Stomach smooth muscle (tissue), 2 donors: ENCODE measurements at regions not wholly inside any gene's neighbourhood (a gene's known extent, or its start where the extent isn't known, plus 50 kb on each side); places are given as distances from the start of the nearest gene placed in this dataset.

Source experiments
- H3K27ac ChIP-seq: one replicate; pipeline ENCODE4 v1.7.0; 2013; ENCODE audit warnings: mild to moderate bottlenecking, low read length, inconsistent platforms
- H3K27me3 ChIP-seq, 2 donors: one replicate each; pipeline ENCODE4 v1.7.0; 2013; ENCODE audit warnings: low read length in 2 of 2; ENCODE audit not compliant: insufficient read depth in 2 of 2, control insufficient read depth in 1 of 2
- H3K36me3 ChIP-seq, 2 donors: one replicate each; pipeline ENCODE4 v1.7.0; 2013; ENCODE audit warnings: low read length in 2 of 2; ENCODE audit not compliant: control insufficient read depth in 2 of 2, insufficient read depth in 2 of 2
- H3K4me1 ChIP-seq: one replicate; pipeline ENCODE4 v1.7.0; 2013; ENCODE audit warnings: low read length; ENCODE audit not compliant: control insufficient read depth, insufficient read depth
- H3K4me3 ChIP-seq, 2 donors: one replicate each; pipeline ENCODE4 v1.7.0; 2013; ENCODE audit warnings: low read length in 2 of 2
- H3K9ac ChIP-seq, 2 donors: one replicate each; pipeline ENCODE4 v1.7.0; 2013; ENCODE audit warnings: low read length in 2 of 2, mild to moderate bottlenecking in 1 of 2
- H3K9me3 ChIP-seq, 2 donors: one replicate each; pipeline ENCODE4 v1.7.0; 2013; ENCODE audit warnings: low read length in 2 of 2; ENCODE audit not compliant: control insufficient read depth in 2 of 2
- donor health status: healthy.
- donor health status: Pancreatic carcinoma.

DNA sequence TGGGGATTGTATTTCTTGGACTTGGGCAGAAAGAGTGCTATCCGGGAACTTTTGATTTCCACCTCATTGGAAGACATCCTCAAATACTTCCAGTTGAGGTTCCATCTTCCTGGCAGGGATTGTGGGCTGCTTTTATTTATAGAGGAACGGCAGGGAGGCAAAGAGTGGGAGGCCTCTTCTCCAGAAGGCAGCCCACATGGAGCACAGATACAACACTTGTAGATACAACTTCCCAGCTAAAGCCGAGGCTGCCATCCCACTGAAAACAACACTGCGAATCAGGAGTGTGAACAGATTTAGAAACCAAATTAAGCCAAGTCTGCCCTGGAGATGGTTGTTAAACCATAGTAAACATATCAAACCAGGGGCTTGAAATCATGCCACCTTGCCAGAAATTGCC, 212.8 kb upstream of the PPARGC1A start:
- Histone ChIP-seq H3K27me3 (no peaks in the 10 kb centered on the region), H3K9ac (no peak overlapping the region), H3K36me3 (no peaks in the 10 kb centered on the region), H3K4me3 (no peak overlapping the region), H3K9me3 (no peaks in the 10 kb centered on the region), H3K4me1 (peaks cover 13% of the 10 kb centered on the region), H3K27ac (no peak overlapping the region)

DNA sequence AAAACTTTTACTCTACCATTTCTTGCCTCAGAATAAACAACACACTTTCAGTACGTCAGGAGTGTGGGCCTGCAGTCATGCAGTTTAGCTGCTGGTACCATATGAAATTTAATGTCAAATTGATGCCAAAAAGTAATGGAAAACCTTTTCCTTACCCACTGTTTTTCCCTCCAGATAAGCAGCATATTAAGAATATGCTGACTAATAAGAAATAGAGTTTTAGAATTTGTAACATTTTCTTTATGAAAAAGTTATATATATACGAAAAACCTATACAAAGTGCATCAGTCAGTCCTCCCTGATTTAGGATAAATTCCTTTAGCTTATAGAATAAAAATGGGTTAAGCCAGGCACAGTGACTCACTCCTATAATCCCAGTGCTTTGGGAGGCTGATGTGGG, 206.8 kb upstream of the PPARGC1A start:
- Histone ChIP-seq H3K4me1 (no peaks in the 10 kb centered on the region), H3K9ac (no peak overlapping the region), H3K9me3 (no peaks in the 10 kb centered on the region), H3K4me3 (no peak overlapping the region), H3K36me3 (no peaks in the 10 kb centered on the region), H3K27ac (no peak overlapping the region), H3K27me3 (no peaks in the 10 kb centered on the region)

DNA sequence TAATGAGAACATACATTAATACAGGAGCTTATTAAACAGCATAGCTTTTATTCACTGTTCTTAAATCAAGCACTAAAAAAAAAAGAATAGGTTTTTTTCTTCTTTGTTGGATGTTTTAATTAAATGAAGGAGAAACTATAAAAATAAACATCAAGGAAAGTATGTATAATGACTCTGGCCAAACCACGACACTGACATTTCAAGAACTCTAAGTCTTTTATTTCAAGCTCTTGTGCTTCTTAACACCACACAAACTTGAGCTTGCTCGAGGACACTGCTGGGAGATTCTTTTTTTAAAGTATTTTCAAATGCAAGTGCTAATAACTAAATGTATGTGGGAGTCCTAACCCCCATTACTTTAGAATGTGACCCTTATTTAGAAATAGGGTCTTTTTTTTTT, 204.9 kb upstream of the PPARGC1A start:
- no peaks in the 10 kb centered on the region for H3K4me1 ChIP-seq
- H3K4me3 ChIP-seq, result no peak overlapping the region
- H3K9me3 ChIP-seq, result no peaks in the 10 kb centered on the region
- H3K27me3 ChIP-seq, result no peaks in the 10 kb centered on the region
- H3K9ac ChIP-seq, result no peak overlapping the region
- H3K36me3 ChIP-seq, result no peaks in the 10 kb centered on the region
- no peak overlapping the region for H3K27ac ChIP-seq

DNA sequence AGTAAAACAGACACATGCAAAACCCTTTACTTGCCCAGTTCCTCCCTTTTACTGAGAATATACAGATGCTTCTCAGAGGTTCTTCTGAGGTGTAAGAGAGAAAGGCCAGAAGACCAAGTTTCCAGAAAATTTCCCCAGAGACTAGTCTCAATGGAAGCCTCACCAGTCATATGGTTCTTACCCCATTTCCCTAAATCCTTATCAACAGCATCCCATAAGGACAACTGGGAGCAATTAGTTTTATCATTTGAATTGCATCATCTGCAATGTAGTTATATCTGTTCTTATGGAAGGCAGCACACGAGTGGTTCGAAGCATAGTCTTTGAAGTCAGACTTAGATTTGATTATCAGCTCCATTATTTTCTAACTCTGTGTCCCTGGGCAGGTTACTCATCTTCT, 203.6 kb upstream of the PPARGC1A start:
- Histone ChIP-seq H3K36me3 (no peaks in the 10 kb centered on the region), H3K27ac (no peak overlapping the region), H3K4me3 (no peak overlapping the region), H3K9ac (no peak overlapping the region), H3K27me3 (no peaks in the 10 kb centered on the region), H3K4me1 (no peaks in the 10 kb centered on the region), H3K9me3 (no peaks in the 10 kb centered on the region)

DNA sequence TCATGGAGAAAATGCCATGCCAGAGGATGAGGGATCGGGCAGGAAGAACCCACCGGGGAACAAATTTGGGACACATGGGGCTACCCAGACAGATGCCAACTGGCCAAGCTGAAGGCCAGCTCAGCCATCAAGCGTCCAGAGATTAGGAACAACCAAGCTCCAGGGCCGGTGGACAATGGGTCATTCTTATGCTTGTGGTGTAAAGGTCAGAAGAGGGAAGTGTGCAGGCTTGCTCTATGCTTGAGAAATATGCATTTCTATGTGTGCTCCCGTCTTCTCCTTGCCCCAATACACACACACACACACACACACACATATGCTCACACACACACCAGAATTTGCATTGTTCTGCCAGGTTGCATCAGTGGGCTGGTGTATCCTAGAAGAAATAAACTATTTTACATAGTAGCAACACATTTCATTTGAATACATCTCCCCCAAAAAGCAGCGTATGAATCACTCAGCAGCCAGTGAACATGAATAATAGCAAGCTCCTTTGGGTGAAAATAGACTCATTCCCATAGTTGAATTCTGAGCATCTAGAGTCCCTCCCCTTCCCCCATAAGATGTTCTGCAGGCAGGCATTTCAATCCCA, 201.9 kb upstream of the PPARGC1A start:
- Histone ChIP-seq H3K9ac (no peak overlapping the region), H3K27me3 (no peaks in the 10 kb centered on the region), H3K9me3 (no peaks in the 10 kb centered on the region), H3K4me3 (no peak overlapping the region), H3K4me1 (no peaks in the 10 kb centered on the region), H3K36me3 (no peaks in the 10 kb centered on the region), H3K27ac (no peak overlapping the region)

DNA sequence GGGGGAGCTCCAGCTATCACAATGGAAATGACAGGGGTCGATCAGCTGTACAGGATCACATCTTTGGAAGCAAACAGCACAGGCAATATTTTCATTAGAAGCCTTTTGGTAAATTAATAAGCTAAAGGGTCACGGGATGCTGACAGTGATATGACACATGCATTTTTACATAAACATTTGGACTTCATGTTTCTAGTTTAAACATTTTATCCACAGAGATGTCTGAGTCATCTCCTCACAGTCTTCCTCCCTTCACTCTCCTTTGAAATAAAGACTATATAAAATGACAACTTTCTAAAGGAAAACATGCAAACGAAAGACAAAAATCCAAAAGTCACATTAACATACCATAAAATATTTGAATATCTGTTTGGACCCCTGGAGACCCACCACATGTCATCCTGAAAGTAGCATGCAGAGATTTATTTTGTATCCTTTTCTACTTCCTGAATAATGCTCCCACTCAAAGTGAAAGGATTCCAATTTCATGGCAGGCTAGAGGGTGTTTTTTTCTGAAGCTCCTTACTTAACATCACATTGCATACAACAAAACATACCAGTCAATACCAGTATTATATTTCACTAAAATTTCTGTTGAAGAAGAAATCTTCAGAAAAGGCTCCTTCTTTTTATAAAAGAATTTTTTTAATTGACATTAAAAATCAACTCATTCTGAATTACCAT, 200.1 kb upstream of the PPARGC1A start:
- Histone ChIP-seq H3K4me3 (no peak overlapping the region), H3K9ac (no peak overlapping the region), H3K36me3 (no peaks in the 10 kb centered on the region), H3K27me3 (no peaks in the 10 kb centered on the region), H3K9me3 (no peaks in the 10 kb centered on the region), H3K27ac (no peak overlapping the region), H3K4me1 (no peaks in the 10 kb centered on the region)

DNA sequence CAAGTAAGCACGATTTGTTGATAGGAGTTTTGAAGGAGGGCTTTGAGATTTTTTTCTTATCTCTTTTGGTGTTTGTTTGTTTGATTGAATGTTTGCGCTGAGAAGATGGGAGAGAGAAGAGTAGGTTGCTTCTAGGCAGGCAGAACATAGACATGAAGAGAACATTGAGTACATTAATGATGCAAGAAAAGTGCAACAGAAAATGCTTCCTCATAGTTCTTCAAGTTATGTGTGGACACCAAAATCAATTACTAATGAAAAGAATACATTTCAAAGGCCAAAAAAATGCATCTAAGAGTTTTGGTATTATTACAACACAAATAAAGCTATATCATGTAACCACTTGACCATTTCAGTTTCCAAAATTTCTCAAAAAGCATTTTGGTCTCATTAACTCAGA, 191.0 kb upstream of the PPARGC1A start:
- H3K9me3 ChIP-seq, result no peaks in the 10 kb centered on the region
- no peaks in the 10 kb centered on the region for H3K36me3 ChIP-seq
- no peak overlapping the region for H3K27ac ChIP-seq
- H3K9ac ChIP-seq, result no peak overlapping the region
- no peaks in the 10 kb centered on the region for H3K4me1 ChIP-seq
- H3K4me3 ChIP-seq, result no peak overlapping the region
- H3K27me3 ChIP-seq, result no peaks in the 10 kb centered on the region

DNA sequence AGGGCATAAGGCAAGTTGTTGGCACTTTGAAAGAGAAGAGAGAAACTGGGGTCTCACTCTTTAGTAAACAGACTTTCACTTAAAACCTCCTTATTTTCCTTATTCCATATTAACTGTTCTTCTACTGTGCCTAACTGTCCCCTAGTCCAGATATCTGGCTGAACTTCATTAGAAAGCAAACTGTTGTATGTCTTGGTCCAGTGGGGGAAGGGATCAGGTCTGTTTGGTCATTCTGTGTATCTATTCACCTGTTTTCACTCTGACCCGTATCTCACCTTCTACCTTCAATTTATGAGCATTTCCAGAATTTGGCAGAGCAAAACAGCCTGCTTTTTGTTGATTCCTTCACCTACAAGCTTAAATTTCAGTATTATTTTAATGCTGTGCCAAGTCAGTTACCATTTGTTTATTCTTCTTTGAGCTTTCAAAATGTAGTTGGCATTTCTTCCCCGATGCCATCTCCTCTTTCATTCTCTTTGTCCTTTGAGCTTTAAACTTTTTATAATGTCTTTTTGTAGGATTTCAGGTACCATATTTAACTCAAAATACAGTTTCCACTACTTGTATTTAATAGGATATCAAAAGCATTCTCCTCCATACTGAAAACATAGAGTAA, 188.6 kb upstream of the PPARGC1A start:
- Histone ChIP-seq H3K9ac (no peak overlapping the region), H3K4me3 (no peak overlapping the region), H3K27me3 (no peaks in the 10 kb centered on the region), H3K9me3 (no peaks in the 10 kb centered on the region), H3K36me3 (no peaks in the 10 kb centered on the region), H3K27ac (no peak overlapping the region), H3K4me1 (no peaks in the 10 kb centered on the region)

DNA sequence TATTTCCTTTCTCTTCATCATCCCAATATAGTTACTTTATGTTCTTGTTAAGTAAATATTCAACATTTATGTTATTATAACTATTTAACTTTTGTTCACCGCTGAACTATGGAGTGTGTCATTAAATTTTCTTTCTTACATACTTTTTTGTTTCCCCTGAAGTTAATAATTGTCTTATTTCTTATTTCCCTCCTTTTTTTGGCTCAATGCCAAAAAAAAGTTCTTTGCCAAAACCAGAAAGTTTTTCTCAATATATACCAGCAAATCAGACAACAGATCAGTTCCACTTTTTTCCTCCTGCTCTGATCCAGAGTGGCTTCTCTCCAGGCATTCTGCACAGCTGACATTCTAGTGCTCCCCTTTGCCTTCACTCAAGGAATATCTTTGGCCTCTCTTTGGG, 187.0 kb upstream of the PPARGC1A start:
- no peaks in the 10 kb centered on the region for H3K36me3 ChIP-seq
- H3K4me3 ChIP-seq, result no peak overlapping the region
- H3K27ac ChIP-seq, result no peak overlapping the region
- H3K4me1 ChIP-seq, result no peaks in the 10 kb centered on the region
- no peaks in the 10 kb centered on the region for H3K9me3 ChIP-seq
- H3K9ac ChIP-seq, result no peak overlapping the region
- no peaks in the 10 kb centered on the region for H3K27me3 ChIP-seq

DNA sequence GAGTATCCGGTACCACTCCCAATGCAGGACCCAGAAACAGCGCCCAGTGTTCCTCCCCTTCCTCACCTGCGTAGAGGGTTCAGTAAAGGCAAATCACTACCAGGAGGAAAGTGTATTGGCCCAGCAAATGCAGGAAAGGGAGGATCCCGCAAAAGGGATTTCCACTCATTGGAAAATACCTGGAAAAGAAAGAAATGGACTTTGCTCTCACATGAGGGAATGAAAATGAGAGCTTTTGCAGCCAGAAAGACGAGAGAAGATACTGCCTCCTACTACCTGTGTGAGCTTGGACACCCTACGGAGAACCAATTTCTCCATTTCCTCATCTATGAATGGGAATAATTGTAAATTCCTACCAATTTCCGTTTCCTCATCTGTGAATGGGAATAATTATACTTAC, 184.1 kb upstream of the PPARGC1A start:
- Histone ChIP-seq H3K9me3 (no peaks in the 10 kb centered on the region), H3K27ac (no peak overlapping the region), H3K27me3 (no peaks in the 10 kb centered on the region), H3K4me3 (no peak overlapping the region), H3K9ac (no peak overlapping the region), H3K36me3 (no peaks in the 10 kb centered on the region), H3K4me1 (no peaks in the 10 kb centered on the region)
